22Rv1 (cell line): ENCODE measurements at regions not wholly inside any gene's neighbourhood (a gene's known extent, or its start where the extent isn't known, plus 50 kb on each side); places are given as distances from the start of the nearest gene placed in this dataset.

Experiments
- CTCF ChIP-seq: fragments of 450-650 bp; IDR thresholded peaks from 2 replicates; pipeline ENCODE4 v1.5.1; 2017; ENCODE audit warnings: mild to moderate bottlenecking
- ZFX ChIP-seq: fragments of 450-650 bp; IDR thresholded peaks from 2 replicates; pipeline ENCODE4 v1.6.1; 2017; ENCODE audit warnings: antibody characterized with exemption, borderline replicate concordance

GRCh38 chr18:77567205-77567604 lies 317.6 kb downstream of the GALR1 start:
- no peak for TF ChIP-seq CTCF
- no peak for TF ChIP-seq ZFX
